ENCODE measurements at regions not wholly inside any gene's neighbourhood (a gene's known extent, or its start where the extent isn't known, plus 50 kb on each side); places are given as distances from the start of the nearest gene placed in this dataset.

- no peak for TF ChIP-seq CTCF (IDR thresholded peaks at IDR 0.05)
- TF ChIP-seq POLR2A (IDR thresholded peaks at IDR 0.05), result no peak
These were observed 143.6 kb upstream of the KCNG1 start for GRCh38 chr20:51166489-51166888.

Measured in lower leg skin (tissue), 3 donors.